ENCODE measurements at regions not wholly inside any gene's neighbourhood (a gene's known extent, or its start where the extent isn't known, plus 50 kb on each side); places are given as distances from the start of the nearest gene placed in this dataset.

DNA sequence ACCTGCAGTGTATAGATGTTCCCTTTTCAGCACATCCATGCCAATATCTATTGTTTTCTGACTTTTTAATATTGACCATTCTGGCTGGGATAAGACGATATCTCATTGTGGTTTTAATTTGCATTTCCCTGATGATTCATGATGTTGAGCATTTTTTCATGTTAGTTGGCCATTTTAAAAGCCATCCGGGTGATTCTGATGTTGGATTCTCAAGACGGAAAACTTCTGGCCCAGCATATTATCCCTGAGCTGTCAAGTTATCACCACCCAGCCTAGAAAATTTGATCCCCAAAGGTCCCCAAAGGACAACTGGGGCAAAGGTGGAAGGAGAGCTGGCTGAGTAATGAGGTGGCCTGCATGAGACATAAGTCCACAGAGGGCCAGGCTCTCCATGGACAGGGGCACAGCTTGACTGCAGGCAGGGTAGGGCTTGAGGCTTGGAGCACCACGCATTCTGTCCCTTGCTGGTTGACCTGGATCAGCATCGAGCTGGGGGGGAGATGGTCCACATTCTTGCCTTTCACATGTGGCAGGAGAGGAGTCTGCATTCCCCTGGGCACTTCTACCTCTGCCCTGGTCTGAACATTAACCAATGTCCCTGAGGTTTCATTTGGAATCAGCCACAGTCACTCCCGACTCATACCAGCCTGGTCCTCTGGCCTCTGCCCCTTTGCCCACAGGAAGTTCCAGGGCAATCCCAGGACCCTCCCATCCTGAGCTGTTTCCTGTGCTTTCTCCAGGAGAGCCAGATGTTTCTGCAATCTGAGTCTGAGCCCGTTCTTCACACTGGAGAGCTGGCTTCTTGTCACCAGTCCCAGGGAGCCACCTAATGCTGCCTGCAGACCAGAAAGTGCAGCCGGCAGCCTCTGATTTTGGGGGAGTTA lies 69.2 kb downstream of the ISG20 start:
- H3K4me1 ChIP-seq (ENCODE audit: insufficient read depth), result no peaks in the 10 kb centered on the region; the same call in 1 of the 2 replicates
- peaks cover 7% of the 10 kb centered on the region; the same call in 1 of the 2 replicates for H3F3A ChIP-seq (replicated peaks; ENCODE audit: low read depth)
- TF ChIP-seq STAT1 (IDR thresholded peaks at IDR 0.05; ENCODE audit: unreplicated experiment) (no peak), ZNF331 (CRISPR knock-in tag; IDR thresholded peaks at IDR 0.05; ENCODE audit: low read depth) (no peak), ZNF114 (CRISPR knock-in tag; IDR thresholded peaks at IDR 0.05) (no peak), EZH2phosphoT487 (IDR thresholded peaks at IDR 0.05; ENCODE audit: unreplicated experiment) (no peak), NANOG (IDR thresholded peaks at IDR 0.05; ENCODE audit: borderline replicate concordance) (no peak), EZH2 (IDR thresholded peaks at IDR 0.05; ENCODE audit: low read depth, unreplicated experiment) (no peak), POLR2AphosphoS5 (IDR thresholded peaks at IDR 0.05; ENCODE audit: low read depth) (no peak), CREB1 (CRISPR knock-in tag; IDR thresholded peaks at IDR 0.05; ENCODE audit: low read depth) (no peak), JUNB (IDR thresholded peaks at IDR 0.05; ENCODE audit: unreplicated experiment) (no peak)
- TF ChIP-seq, protein P1, sequence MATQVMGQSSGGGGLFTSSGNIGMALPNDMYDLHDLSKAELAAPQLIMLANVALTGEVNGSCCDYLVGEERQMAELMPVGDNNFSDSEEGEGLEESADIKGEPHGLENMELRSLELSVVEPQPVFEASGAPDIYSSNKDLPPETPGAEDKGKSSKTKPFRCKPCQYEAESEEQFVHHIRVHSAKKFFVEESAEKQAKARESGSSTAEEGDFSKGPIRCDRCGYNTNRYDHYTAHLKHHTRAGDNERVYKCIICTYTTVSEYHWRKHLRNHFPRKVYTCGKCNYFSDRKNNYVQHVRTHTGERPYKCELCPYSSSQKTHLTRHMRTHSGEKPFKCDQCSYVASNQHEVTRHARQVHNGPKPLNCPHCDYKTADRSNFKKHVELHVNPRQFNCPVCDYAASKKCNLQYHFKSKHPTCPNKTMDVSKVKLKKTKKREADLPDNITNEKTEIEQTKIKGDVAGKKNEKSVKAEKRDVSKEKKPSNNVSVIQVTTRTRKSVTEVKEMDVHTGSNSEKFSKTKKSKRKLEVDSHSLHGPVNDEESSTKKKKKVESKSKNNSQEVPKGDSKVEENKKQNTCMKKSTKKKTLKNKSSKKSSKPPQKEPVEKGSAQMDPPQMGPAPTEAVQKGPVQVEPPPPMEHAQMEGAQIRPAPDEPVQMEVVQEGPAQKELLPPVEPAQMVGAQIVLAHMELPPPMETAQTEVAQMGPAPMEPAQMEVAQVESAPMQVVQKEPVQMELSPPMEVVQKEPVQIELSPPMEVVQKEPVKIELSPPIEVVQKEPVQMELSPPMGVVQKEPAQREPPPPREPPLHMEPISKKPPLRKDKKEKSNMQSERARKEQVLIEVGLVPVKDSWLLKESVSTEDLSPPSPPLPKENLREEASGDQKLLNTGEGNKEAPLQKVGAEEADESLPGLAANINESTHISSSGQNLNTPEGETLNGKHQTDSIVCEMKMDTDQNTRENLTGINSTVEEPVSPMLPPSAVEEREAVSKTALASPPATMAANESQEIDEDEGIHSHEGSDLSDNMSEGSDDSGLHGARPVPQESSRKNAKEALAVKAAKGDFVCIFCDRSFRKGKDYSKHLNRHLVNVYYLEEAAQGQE (IDR thresholded peaks at IDR 0.05; ENCODE audit: unreplicated experiment), result no peak
- TF ChIP-seq, protein P2, sequence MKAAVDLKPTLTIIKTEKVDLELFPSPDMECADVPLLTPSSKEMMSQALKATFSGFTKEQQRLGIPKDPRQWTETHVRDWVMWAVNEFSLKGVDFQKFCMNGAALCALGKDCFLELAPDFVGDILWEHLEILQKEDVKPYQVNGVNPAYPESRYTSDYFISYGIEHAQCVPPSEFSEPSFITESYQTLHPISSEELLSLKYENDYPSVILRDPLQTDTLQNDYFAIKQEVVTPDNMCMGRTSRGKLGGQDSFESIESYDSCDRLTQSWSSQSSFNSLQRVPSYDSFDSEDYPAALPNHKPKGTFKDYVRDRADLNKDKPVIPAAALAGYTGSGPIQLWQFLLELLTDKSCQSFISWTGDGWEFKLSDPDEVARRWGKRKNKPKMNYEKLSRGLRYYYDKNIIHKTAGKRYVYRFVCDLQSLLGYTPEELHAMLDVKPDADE (IDR thresholded peaks at IDR 0.05), result no peak
- TF ChIP-seq, protein P3, sequence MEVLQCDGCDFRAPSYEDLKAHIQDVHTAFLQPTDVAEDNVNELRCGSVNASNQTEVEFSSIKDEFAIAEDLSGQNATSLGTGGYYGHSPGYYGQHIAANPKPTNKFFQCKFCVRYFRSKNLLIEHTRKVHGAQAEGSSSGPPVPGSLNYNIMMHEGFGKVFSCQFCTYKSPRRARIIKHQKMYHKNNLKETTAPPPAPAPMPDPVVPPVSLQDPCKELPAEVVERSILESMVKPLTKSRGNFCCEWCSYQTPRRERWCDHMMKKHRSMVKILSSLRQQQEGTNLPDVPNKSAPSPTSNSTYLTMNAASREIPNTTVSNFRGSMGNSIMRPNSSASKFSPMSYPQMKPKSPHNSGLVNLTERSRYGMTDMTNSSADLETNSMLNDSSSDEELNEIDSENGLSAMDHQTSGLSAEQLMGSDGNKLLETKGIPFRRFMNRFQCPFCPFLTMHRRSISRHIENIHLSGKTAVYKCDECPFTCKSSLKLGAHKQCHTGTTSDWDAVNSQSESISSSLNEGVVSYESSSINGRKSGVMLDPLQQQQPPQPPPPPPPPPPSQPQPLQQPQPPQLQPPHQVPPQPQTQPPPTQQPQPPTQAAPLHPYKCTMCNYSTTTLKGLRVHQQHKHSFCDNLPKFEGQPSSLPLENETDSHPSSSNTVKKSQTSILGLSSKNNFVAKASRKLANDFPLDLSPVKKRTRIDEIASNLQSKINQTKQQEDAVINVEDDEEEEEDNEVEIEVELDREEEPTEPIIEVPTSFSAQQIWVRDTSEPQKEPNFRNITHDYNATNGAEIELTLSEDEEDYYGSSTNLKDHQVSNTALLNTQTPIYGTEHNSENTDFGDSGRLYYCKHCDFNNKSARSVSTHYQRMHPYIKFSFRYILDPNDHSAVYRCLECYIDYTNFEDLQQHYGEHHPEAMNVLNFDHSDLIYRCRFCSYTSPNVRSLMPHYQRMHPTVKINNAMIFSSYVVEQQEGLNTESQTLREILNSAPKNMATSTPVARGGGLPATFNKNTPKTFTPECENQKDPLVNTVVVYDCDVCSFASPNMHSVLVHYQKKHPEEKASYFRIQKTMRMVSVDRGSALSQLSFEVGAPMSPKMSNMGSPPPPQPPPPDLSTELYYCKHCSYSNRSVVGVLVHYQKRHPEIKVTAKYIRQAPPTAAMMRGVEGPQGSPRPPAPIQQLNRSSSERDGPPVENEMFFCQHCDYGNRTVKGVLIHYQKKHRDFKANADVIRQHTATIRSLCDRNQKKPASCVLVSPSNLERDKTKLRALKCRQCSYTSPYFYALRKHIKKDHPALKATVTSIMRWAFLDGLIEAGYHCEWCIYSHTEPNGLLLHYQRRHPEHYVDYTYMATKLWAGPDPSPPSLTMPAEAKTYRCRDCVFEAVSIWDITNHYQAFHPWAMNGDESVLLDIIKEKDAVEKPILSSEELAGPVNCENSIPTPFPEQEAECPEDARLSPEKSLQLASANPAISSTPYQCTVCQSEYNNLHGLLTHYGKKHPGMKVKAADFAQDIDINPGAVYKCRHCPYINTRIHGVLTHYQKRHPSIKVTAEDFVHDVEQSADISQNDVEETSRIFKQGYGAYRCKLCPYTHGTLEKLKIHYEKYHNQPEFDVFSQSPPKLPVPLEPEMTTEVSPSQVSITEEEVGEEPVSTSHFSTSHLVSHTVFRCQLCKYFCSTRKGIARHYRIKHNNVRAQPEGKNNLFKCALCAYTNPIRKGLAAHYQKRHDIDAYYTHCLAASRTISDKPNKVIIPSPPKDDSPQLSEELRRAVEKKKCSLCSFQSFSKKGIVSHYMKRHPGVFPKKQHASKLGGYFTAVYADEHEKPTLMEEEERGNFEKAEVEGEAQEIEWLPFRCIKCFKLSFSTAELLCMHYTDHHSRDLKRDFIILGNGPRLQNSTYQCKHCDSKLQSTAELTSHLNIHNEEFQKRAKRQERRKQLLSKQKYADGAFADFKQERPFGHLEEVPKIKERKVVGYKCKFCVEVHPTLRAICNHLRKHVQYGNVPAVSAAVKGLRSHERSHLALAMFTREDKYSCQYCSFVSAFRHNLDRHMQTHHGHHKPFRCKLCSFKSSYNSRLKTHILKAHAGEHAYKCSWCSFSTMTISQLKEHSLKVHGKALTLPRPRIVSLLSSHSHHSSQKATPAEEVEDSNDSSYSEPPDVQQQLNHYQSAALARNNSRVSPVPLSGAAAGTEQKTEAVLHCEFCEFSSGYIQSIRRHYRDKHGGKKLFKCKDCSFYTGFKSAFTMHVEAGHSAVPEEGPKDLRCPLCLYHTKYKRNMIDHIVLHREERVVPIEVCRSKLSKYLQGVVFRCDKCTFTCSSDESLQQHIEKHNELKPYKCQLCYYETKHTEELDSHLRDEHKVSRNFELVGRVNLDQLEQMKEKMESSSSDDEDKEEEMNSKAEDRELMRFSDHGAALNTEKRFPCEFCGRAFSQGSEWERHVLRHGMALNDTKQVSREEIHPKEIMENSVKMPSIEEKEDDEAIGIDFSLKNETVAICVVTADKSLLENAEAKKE (CRISPR knock-in tag; IDR thresholded peaks at IDR 0.05), result no peak
- TF ChIP-seq, protein P4, sequence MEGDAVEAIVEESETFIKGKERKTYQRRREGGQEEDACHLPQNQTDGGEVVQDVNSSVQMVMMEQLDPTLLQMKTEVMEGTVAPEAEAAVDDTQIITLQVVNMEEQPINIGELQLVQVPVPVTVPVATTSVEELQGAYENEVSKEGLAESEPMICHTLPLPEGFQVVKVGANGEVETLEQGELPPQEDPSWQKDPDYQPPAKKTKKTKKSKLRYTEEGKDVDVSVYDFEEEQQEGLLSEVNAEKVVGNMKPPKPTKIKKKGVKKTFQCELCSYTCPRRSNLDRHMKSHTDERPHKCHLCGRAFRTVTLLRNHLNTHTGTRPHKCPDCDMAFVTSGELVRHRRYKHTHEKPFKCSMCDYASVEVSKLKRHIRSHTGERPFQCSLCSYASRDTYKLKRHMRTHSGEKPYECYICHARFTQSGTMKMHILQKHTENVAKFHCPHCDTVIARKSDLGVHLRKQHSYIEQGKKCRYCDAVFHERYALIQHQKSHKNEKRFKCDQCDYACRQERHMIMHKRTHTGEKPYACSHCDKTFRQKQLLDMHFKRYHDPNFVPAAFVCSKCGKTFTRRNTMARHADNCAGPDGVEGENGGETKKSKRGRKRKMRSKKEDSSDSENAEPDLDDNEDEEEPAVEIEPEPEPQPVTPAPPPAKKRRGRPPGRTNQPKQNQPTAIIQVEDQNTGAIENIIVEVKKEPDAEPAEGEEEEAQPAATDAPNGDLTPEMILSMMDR (conservative IDR thresholded peaks at IDR 0.05; ENCODE audit: low read depth in 2 of 2), result no peak
- H3K36me3 ChIP-seq (ENCODE audit: insufficient read depth), result no peaks in the 10 kb centered on the region
- H3K9me2 ChIP-seq (ENCODE audit: insufficient read depth), result no peaks in the 10 kb centered on the region; the same call in 1 of the 2 replicates
- no peak overlapping the region for H3K4me3 ChIP-seq
- Mint-ChIP-seq H3K27me3 (ENCODE audit: insufficient read depth, low read depth, poor library complexity) (peaks cover 23% of the 10 kb centered on the region), H3K4me1 (peaks cover 9% of the 10 kb centered on the region; the same call in 2 of the 3 replicates), H3K36me3 (ENCODE audit: low read depth) (no peaks in the 10 kb centered on the region), H3K9me3 (no peaks in the 10 kb centered on the region), H3K27ac (no peak overlapping the region), H3K4me3 (no peak overlapping the region)
- H3K27me3 ChIP-seq (ENCODE audit: insufficient read depth), result peaks cover 38% of the 10 kb centered on the region
- H4K20me1 ChIP-seq (replicated peaks; ENCODE audit: insufficient read depth), result 0 out of 2 replicates have a peak, but pooled peaks cover 3% of the 10 kb centered on the region
- H2AFZ ChIP-seq, result no peak overlapping the region
- H3K27ac ChIP-seq (ENCODE audit: low read depth), result no peak overlapping the region
- no peaks in the 10 kb centered on the region for H3K79me2 ChIP-seq (replicated peaks; ENCODE audit: insufficient read depth)
- no peak overlapping the region for H3K4me2 ChIP-seq
- ATAC-seq (no peak), DNase-seq (ENCODE audit: low spot score) (no peak)

Data from GM23338 (cell line).